ENCODE measurements at regions not wholly inside any gene's neighbourhood (a gene's known extent, or its start where the extent isn't known, plus 50 kb on each side); places are given as distances from the start of the nearest gene placed in this dataset.

DNA sequence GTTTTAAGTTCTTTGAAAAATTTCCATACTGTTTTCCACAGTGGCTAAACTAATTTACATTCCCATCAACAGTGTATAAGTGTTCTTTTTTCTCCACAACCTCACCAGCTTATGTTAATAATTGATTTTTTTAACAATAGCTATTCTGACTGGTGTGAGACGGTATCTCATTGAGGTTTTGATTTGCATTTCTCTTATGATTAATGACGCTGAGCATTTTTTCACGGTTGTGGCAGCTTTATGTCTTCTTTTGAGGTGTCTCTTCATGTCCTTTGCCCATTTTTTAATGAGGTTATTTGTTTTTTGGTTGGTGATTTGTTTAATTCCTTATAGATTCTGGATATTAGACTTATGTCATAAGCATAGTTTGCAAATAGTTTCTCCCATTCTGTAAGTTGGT is 997.9 kb downstream of the SUCLG1 start:
- no peak for TF ChIP-seq YY1 (IDR thresholded peaks at IDR 0.05; ENCODE audit: insufficient read depth, insufficient read length)
- no peak for TF ChIP-seq SUZ12 (IDR thresholded peaks at IDR 0.05; ENCODE audit: extremely low read depth, insufficient read depth, insufficient read length)

All from NT2/D1 (cell line).